D721Med (cell line): ENCODE measurements at regions not wholly inside any gene's neighbourhood (a gene's known extent, or its start where the extent isn't known, plus 50 kb on each side); places are given as distances from the start of the nearest gene placed in this dataset.

Experiments used
- DNase-seq: peaks from one replicate; pipeline ENCODE4 v3.0.0; 2011; ENCODE audit warnings: low spot score; ENCODE audit not compliant: insufficient read length
- FAIRE-seq: peaks from 2 replicates; lab custom pipeline; 2011; peaks lifted over from hg19 to GRCh38; lab: Jason Lieb, UNC
- CTCF ChIP-seq: IDR thresholded peaks from 2 replicates; pipeline ENCODE4 v1.5.1; 2012; ENCODE audit warnings: mild to moderate bottlenecking, control low read depth; ENCODE audit not compliant: insufficient read depth; ENCODE audit errors: missing control alignments

- no peak for TF ChIP-seq CTCF
- DNase-seq (no peak), FAIRE-seq (no peak)
Observed at GRCh38 chr1:58922302-58923089, 138.6 kb upstream of the JUN start.

GRCh38 chr1:58923090-58923470 is 139.2 kb upstream of the JUN start:
- no peak for TF ChIP-seq CTCF
- DNase-seq, result no peak
- FAIRE-seq, result no peak

- FAIRE-seq, result no peak
- no peak for TF ChIP-seq CTCF
- DNase-seq, result no peak
Observed at GRCh38 chr1:58924016-58924565, 140.2 kb upstream of the JUN start.

GRCh38 chr1:58924821-58925220 is 141.0 kb upstream of the JUN start:
- no peak for TF ChIP-seq CTCF
- no peak for FAIRE-seq
- no peak for DNase-seq

GRCh38 chr1:58925247-58925646 is 141.4 kb upstream of the JUN start:
- DNase-seq, result no peak
- no peak for TF ChIP-seq CTCF
- FAIRE-seq, result no peak

- no peak for TF ChIP-seq CTCF
- FAIRE-seq, result no peak
- DNase-seq, result no peak
Observed at GRCh38 chr1:58926152-58926551, 142.3 kb upstream of the JUN start.
